ENCODE measurements at regions not wholly inside any gene's neighbourhood (a gene's known extent, or its start where the extent isn't known, plus 50 kb on each side); places are given as distances from the start of the nearest gene placed in this dataset.
"Not testable (repeated sequence)": the region's sequence is repeated elsewhere in the genome, so short reads cannot be mapped to it uniquely, and the experiment has no call there.

GRCh38 chr1:146729642-146730344, 208.3 kb upstream of the NBPF12 start:
- DNase-seq, result not testable (repeated sequence)

DNA sequence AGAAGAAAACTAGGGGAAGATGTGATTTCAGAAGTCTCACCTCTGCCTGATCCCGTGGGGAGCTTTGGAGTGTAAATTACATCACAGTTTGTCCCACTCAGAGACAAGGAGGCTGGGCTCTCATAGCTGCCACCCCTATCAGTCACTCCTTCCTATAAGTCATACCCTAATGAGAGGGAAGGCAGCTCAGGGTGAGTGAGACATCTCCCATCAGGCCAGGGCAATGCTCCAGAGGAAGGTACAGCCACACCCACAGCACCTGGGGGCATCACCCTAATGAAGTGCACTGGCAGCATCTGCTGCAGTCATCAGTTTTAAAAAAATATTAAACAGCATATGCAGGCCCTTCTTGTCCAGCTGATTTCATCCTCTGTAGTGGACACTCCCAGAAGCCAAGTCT, 223.1 kb upstream of the NBPF12 start:
- DNase-seq, result not testable (repeated sequence)

- not testable (repeated sequence) for DNase-seq
Measured at GRCh38 chr1:146710838-146711521, 227.1 kb upstream of the NBPF12 start.

DNA sequence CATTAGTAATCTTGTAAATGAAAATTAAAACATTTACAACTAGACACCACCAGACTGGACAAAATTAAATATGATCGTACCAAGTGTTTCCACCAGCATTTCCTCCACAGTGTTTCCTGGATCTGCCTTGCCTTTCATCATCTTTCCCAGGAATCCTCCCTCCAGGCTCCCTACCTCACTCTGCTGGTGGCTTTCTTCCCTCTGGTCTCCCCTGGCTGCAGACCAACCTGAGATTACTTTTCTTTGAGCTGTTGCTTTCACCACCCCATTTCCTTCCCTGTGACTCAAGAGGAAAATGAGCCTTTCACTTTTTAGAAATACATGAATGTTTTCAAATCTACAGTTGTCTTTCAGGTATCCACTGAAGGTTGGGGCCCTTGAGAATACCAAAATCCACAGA, 228.8 kb upstream of the NBPF12 start:
- not testable (repeated sequence) for DNase-seq

GRCh38 chr1:146704162-146704724, 233.9 kb upstream of the NBPF12 start:
- not testable (repeated sequence) for DNase-seq

GRCh38 chr1:146701320-146701719, 236.8 kb upstream of the NBPF12 start:
- not testable (repeated sequence) for DNase-seq

- DNase-seq, result not testable (repeated sequence)
Measured at GRCh38 chr1:146695388-146695787, 242.7 kb upstream of the NBPF12 start.

GRCh38 chr1:146691798-146692197, 246.3 kb upstream of the NBPF12 start:
- not testable (repeated sequence) for DNase-seq

GRCh38 chr1:146688893-146689292, 249.2 kb upstream of the NBPF12 start:
- DNase-seq, result not testable (repeated sequence)

GRCh38 chr1:146686777-146687366, 251.3 kb upstream of the NBPF12 start:
- not testable (repeated sequence) for DNase-seq

DNA sequence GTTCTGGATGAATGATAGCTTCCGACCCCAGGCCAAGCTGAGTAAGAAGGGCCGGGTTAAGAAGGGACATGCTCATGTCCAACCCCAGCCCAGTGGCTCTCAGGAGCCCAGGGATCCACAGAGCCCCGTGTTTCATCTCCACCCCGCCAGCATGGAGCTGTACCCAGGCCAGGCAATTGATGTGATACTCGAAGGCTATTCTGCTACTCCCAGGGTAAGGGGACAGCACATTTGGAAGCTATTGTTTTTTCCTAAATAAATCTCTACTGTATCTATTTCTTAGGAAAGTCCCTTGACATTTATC, 255.0 kb upstream of the NBPF12 start:
- DNase-seq, result not testable (repeated sequence)

GRCh38 chr1:146682227-146683125, 255.6 kb upstream of the NBPF12 start:
- not testable (repeated sequence) for DNase-seq

GRCh38 chr1:146673729-146674299, 264.3 kb upstream of the NBPF12 start:
- not testable (repeated sequence) for DNase-seq

GRCh38 chr1:146672608-146673007, 265.5 kb upstream of the NBPF12 start:
- not testable (repeated sequence) for DNase-seq

DNA sequence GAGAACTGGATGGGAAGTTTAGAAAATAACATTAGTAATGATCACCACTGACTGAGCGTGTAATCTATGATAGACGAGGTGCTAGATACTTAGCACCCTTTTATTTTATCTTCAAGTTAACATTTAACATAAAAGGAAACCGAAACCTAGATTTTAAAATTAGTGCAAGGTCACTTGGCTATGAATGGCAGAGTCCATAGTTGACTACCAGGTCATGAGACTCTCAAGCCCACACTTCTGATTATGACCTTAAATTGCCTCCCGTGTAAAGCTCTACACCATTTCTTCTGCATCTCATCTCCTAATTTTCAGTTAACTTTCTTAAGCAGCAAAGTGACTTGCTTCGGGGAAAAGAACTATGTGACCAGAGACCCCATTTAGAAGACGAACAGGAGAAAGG, 266.5 kb upstream of the NBPF12 start:
- not testable (repeated sequence) for DNase-seq

- DNase-seq, result not testable (repeated sequence)
Measured at GRCh38 chr1:146670832-146671566, 267.1 kb upstream of the NBPF12 start.

GRCh38 chr1:146666275-146666674, 271.8 kb upstream of the NBPF12 start:
- not testable (repeated sequence) for DNase-seq

DNA sequence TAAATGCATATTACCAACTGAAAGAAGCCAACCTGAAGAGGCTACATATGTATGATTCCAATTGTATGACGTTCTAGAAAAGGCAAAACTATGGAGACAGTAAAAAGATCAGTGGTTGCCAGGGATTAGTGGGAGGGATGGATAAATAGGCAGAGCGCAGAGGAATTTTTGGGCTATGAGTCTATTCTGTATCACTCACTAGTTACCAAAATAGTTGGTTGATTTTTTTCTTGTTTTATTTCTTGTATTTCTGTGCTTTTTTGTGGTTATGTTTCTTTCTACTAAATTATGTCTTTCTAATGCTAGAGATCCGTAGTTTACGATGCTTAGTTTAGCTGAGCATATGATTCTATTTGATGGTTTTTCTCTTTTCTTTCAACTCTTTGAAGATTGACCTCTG, 277.9 kb upstream of the NBPF12 start:
- not testable (repeated sequence) for DNase-seq

- peak in 1 of 56 donors; percentile 0 for DNase-seq
Measured at GRCh38 chr1:146656356-146657060, 281.6 kb upstream of the NBPF12 start.
